HCT116 (cell line): ENCODE measurements at regions not wholly inside any gene's neighbourhood (a gene's known extent, or its start where the extent isn't known, plus 50 kb on each side); places are given as distances from the start of the nearest gene placed in this dataset.

Experiments used
- ATAC-seq: fragments of 200-7000 bp; cut with Tn5 transposase; 2 replicates; pipeline ENCODE4 v1.9.1; 2020; ENCODE audit warnings: mild to moderate bottlenecking, moderate library complexity
- BruUV-seq: library from RNA; stranded (reverse); fragments of 400-500 nt; replicated peaks from 2 replicates; lab custom pipeline; 2021; lab: Mats Ljungman, UMichigan
- CTCF ChIA-PET: fragments of 300-600 bp; sonication (Branson Sonifier 250); formaldehyde crosslinking; loops from one replicate; lab custom pipeline; 2021; ENCODE audit warnings: antibody characterized with exemption; lab: Charles Lee
- POLR2A ChIA-PET: fragments of 300-600, 350-600 bp; sonication (Branson Sonifier 250); formaldehyde crosslinking; loops from one replicate; lab custom pipeline; 2021; ENCODE audit warnings: antibody characterized with exemption; lab: Charles Lee
- RAD21 ChIA-PET, 2 experiments: fragments of 300-600 bp; sonication (Branson Sonifier 250); formaldehyde crosslinking; loops; one replicate each; lab custom pipeline; 2023; ENCODE audit warnings: low total read pairs in 2 of 2; ENCODE audit not compliant: uncharacterized antibody in 2 of 2, unreplicated experiment in 2 of 2, low non-redundant PET in 1 of 2; lab: Charles Lee
- DNase-seq: peaks from one replicate; pipeline ENCODE4 v3.0.0-alpha.2; 2010; ENCODE audit warnings: low read depth, low spot score
- H2AFZ ChIP-seq: fragments of 200-600 bp; shearing (Covaris generic), sonication (generic); 2 replicates; pipeline ENCODE4 v1.6.1; 2017; ENCODE audit warnings: low read depth, mixed run types, mixed read lengths, antibody characterized with exemption, low read length; ENCODE audit not compliant: poor library complexity, severe bottlenecking
- H3K27ac ChIP-seq: 2 replicates; pipeline ENCODE4 v1.5.1; 2012; ENCODE audit warnings: low read depth, low read length
- H3K27me3 ChIP-seq: fragments of 200-600 bp; sonication (generic); 2 replicates; pipeline ENCODE4 v1.6.1; 2016; ENCODE audit warnings: mixed run types, low read length, mixed read lengths; ENCODE audit not compliant: insufficient read depth
- H3K36me3 ChIP-seq, 2 experiments: fragments of 200-500 bp in 1 of 2; fragments of 200-600 bp in 1 of 2; sonication (Bioruptor generic) in 1 of 2; sonication (generic) in 1 of 2; 2 replicates each; pipeline versions ENCODE4 v1.5.1 to v1.6.1; 2014 to 2016; ENCODE audit warnings: low read length in 2 of 2, inconsistent platforms in 1 of 2, mixed read lengths in 1 of 2, mixed run types in 1 of 2; ENCODE audit not compliant: insufficient read depth in 2 of 2, control insufficient read depth in 1 of 2
- H3K4me1 ChIP-seq, 2 experiments: fragments of 200-600 bp in 1 of 2; sonication (generic) in 1 of 2; 2 replicates each; pipeline versions ENCODE4 v1.5.1 to v1.6.1; 2012 to 2017; ENCODE audit warnings: low read length in 2 of 2, inconsistent platforms in 1 of 2, mild to moderate bottlenecking in 1 of 2, mixed read lengths in 1 of 2, mixed run types in 1 of 2, moderate library complexity in 1 of 2; ENCODE audit not compliant: insufficient read depth in 2 of 2, control insufficient read depth in 1 of 2
- H3K4me2 ChIP-seq: fragments of 200-600 bp; sonication (generic); 2 replicates; pipeline ENCODE4 v1.6.1; 2017; ENCODE audit warnings: mixed run types, low read length, mixed read lengths
- H3K4me3 ChIP-seq, 2 experiments: fragments of 200-600 bp in 1 of 2; sonication (generic) in 1 of 2; replicated peaks in 1 of 2; 2 replicates each; pipeline ENCODE4 v1.5.1; 2011 to 2016; ENCODE audit warnings: low read length in 2 of 2, control low read depth in 1 of 2, low read depth in 1 of 2, mild to moderate bottlenecking in 1 of 2, mixed read lengths in 1 of 2, mixed run types in 1 of 2
- H3K79me2 ChIP-seq: fragments of 200-600 bp; sonication (generic); 2 replicates; pipeline ENCODE4 v1.6.1; 2017; ENCODE audit warnings: mild to moderate bottlenecking, mixed run types, low read length, moderate library complexity, mixed read lengths; ENCODE audit not compliant: insufficient read depth
- H3K9ac ChIP-seq: fragments of 200-600 bp; sonication (generic); 2 replicates; pipeline ENCODE4 v1.6.1; 2016; ENCODE audit warnings: low read length, mixed read lengths
- H3K9me2 ChIP-seq: fragments of 200-600 bp; sonication (generic), shearing (Covaris generic); 2 replicates; pipeline ENCODE4 v1.6.1; 2017; ENCODE audit warnings: mixed run types, mild to moderate bottlenecking, moderate library complexity; ENCODE audit not compliant: insufficient read depth
- H3K9me3 ChIP-seq, 2 experiments: fragments of 200-500 bp in 1 of 2; fragments of 200-600 bp in 1 of 2; sonication (Bioruptor generic) in 1 of 2; sonication (generic) in 1 of 2; 2 replicates each; pipeline ENCODE4 v1.6.1; 2014 to 2017; ENCODE audit warnings: low read length in 2 of 2, mixed read lengths in 2 of 2, inconsistent platforms in 1 of 2, low read depth in 1 of 2, mild to moderate bottlenecking in 1 of 2, mixed run types in 1 of 2, moderate library complexity in 1 of 2; ENCODE audit not compliant: control insufficient read depth in 1 of 2, insufficient read depth in 1 of 2
- H4K20me1 ChIP-seq: fragments of 200-600 bp; sonication (generic), shearing (Covaris generic); 2 replicates; pipeline ENCODE4 v1.6.1; 2017; ENCODE audit warnings: mixed run types, mild to moderate bottlenecking, moderate library complexity; ENCODE audit not compliant: insufficient read depth
- ATF3 ChIP-seq: IDR thresholded peaks from 2 replicates; pipeline ENCODE4 v1.6.1; 2012
- CTCF ChIP-seq, 3 experiments: fragments of 200-600 bp in 1 of 3; sonication (generic) in 1 of 3; IDR thresholded peaks in 2 of 3; conservative IDR thresholded peaks in 1 of 3; 2 replicates each; pipeline ENCODE4 v1.5.1; 2012 to 2017; ENCODE audit warnings: low read depth in 2 of 3, low read length in 2 of 3, antibody characterized with exemption in 1 of 3, borderline replicate concordance in 1 of 3, control low read depth in 1 of 3, mild to moderate bottlenecking in 1 of 3, mixed read lengths in 1 of 3, mixed run types in 1 of 3, moderate library complexity in 1 of 3; ENCODE audit not compliant: insufficient read depth in 1 of 3
- ELF1 ChIP-seq: IDR thresholded peaks from 2 replicates; pipeline ENCODE4 v1.6.1; 2012; ENCODE audit warnings: low read depth, borderline replicate concordance
- SRF ChIP-seq: IDR thresholded peaks from 2 replicates; pipeline ENCODE4 v1.6.1; 2012; ENCODE audit warnings: low read depth
- intact Hi-C: fragments of 100-400 bp; cut with micrococcal nuclease; formaldehyde crosslinking; loops from 2 replicates; pipeline ENCODE4 v1.10.0; 2022

- TF ChIP-seq ELF1: no peak
- TF ChIP-seq CTCF (IDR thresholded peaks at IDR 0.05 in 2 of 3, conservative IDR thresholded peaks at IDR 0.05 in 1 of 3; ENCODE audit: borderline replicate concordance in 1 of 3, insufficient read depth in 1 of 3, low read depth in 2 of 3, low read length in 2 of 3): no peak
- no peak for TF ChIP-seq ATF3
- TF ChIP-seq SRF: no peak
Measured at GRCh38 chr13:50225193-50226155, 210.2 kb downstream of the KCNRG start.

More at GRCh38 chr13:50225193-50226155, 210.2 kb downstream of the KCNRG start:
- no peaks in the 10 kb centered on the region for H3K9me3 ChIP-seq
- ATAC-seq: no peak
- intact Hi-C loops: no loop called here
- ChIA-PET RAD21 (no interaction called here), POLR2A (no interaction called here), CTCF (no interaction called here)
- no TSS peak for BruUV-seq
- H3K79me2 ChIP-seq: no peaks in the 10 kb centered on the region
- H3K36me3 ChIP-seq: no peaks in the 10 kb centered on the region
- H3K27me3 ChIP-seq: no peaks in the 10 kb centered on the region
- H4K20me1 ChIP-seq: no peaks in the 10 kb centered on the region
- no peak overlapping the region for H3K27ac ChIP-seq
- H2AFZ ChIP-seq: no peak overlapping the region
- no peak overlapping the region for H3K9ac ChIP-seq
- no peak overlapping the region for H3K4me3 ChIP-seq
- H3K4me2 ChIP-seq: no peak overlapping the region
- no peaks in the 10 kb centered on the region for H3K4me1 ChIP-seq
- no peaks in the 10 kb centered on the region for H3K9me2 ChIP-seq
- DNase-seq: no peak
